ENCODE measurements at regions not wholly inside any gene's neighbourhood (a gene's known extent, or its start where the extent isn't known, plus 50 kb on each side); places are given as distances from the start of the nearest gene placed in this dataset.

- no peak for TF ChIP-seq CTCF (IDR thresholded peaks at IDR 0.05; ENCODE audit: insufficient read depth, low read length, poor library complexity, severe bottlenecking)
- no peak for TF ChIP-seq EZH2phosphoT487 (conservative IDR thresholded peaks at IDR 0.05; ENCODE audit: low read length)
These were observed 202.3 kb upstream of the SGCD start for GRCh38 chr5:156124708-156125107.

GRCh38 chr5:156125118-156125517, 201.8 kb upstream of the SGCD start:
- Histone ChIP-seq H3K79me2 (ENCODE audit: insufficient read depth, low read length) (no peaks in the 10 kb centered on the region), H2AFZ (ENCODE audit: low read depth, low read length, severe bottlenecking) (no peak overlapping the region), H3K9me3 (ENCODE audit: insufficient read depth, low read length) (no peaks in the 10 kb centered on the region), H3F3A (ENCODE audit: insufficient read depth) (no peaks in the 10 kb centered on the region), H3K27me3 (ENCODE audit: low read length) (no peaks in the 10 kb centered on the region), H3K36me3 (ENCODE audit: low read length) (no peaks in the 10 kb centered on the region), H3K9me2 (replicated peaks; ENCODE audit: insufficient read depth, low read length) (no peaks in the 10 kb centered on the region), H3K27ac (ENCODE audit: low read depth, low read length) (no peak overlapping the region), H3K4me3 (ENCODE audit: insufficient read depth, low read length, poor library complexity, severe bottlenecking) (no peak overlapping the region), H3K4me2 (ENCODE audit: low read depth, low read length, poor library complexity, severe bottlenecking) (no peak overlapping the region), H4K20me1 (ENCODE audit: low read depth, low read length) (no peaks in the 10 kb centered on the region), H3K9ac (ENCODE audit: low read length) (no peak overlapping the region)
- TF ChIP-seq CTCF (IDR thresholded peaks at IDR 0.05; ENCODE audit: insufficient read depth, low read length, poor library complexity, severe bottlenecking) (no peak), EZH2phosphoT487 (conservative IDR thresholded peaks at IDR 0.05; ENCODE audit: low read length) (no peak)

More at GRCh38 chr5:156124708-156125107, 202.3 kb upstream of the SGCD start:
- Histone ChIP-seq H3K4me2 (ENCODE audit: low read depth, low read length, poor library complexity, severe bottlenecking) (no peak overlapping the region), H3K79me2 (ENCODE audit: insufficient read depth, low read length) (no peaks in the 10 kb centered on the region), H2AFZ (ENCODE audit: low read depth, low read length, severe bottlenecking) (no peak overlapping the region), H3K9ac (ENCODE audit: low read length) (no peak overlapping the region), H3K27me3 (ENCODE audit: low read length) (no peaks in the 10 kb centered on the region), H4K20me1 (ENCODE audit: low read depth, low read length) (no peaks in the 10 kb centered on the region), H3K4me3 (ENCODE audit: insufficient read depth, low read length, poor library complexity, severe bottlenecking) (no peak overlapping the region), H3K9me2 (replicated peaks; ENCODE audit: insufficient read depth, low read length) (no peaks in the 10 kb centered on the region), H3K9me3 (ENCODE audit: insufficient read depth, low read length) (no peaks in the 10 kb centered on the region), H3K36me3 (ENCODE audit: low read length) (no peaks in the 10 kb centered on the region), H3F3A (ENCODE audit: insufficient read depth) (no peaks in the 10 kb centered on the region), H3K27ac (ENCODE audit: low read depth, low read length) (no peak overlapping the region)

GRCh38 chr5:156126716-156127115, 200.2 kb upstream of the SGCD start:
- no peaks in the 10 kb centered on the region for H3K27me3 ChIP-seq (ENCODE audit: low read length)
- no peak overlapping the region for H2AFZ ChIP-seq (ENCODE audit: low read depth, low read length, severe bottlenecking)
- no peaks in the 10 kb centered on the region for H3F3A ChIP-seq (ENCODE audit: insufficient read depth)
- H3K9me2 ChIP-seq (replicated peaks; ENCODE audit: insufficient read depth, low read length) = no peaks in the 10 kb centered on the region
- no peak for TF ChIP-seq EZH2phosphoT487 (conservative IDR thresholded peaks at IDR 0.05; ENCODE audit: low read length)
- TF ChIP-seq CTCF (IDR thresholded peaks at IDR 0.05; ENCODE audit: insufficient read depth, low read length, poor library complexity, severe bottlenecking) = no peak
- no peaks in the 10 kb centered on the region for H3K36me3 ChIP-seq (ENCODE audit: low read length)
- no peak overlapping the region for H3K4me2 ChIP-seq (ENCODE audit: low read depth, low read length, poor library complexity, severe bottlenecking)
- H3K9ac ChIP-seq (ENCODE audit: low read length) = no peak overlapping the region
- no peaks in the 10 kb centered on the region for H4K20me1 ChIP-seq (ENCODE audit: low read depth, low read length)
- H3K27ac ChIP-seq (ENCODE audit: low read depth, low read length) = no peak overlapping the region
- no peaks in the 10 kb centered on the region for H3K79me2 ChIP-seq (ENCODE audit: insufficient read depth, low read length)
- no peak overlapping the region for H3K4me3 ChIP-seq (ENCODE audit: insufficient read depth, low read length, poor library complexity, severe bottlenecking)
- H3K9me3 ChIP-seq (ENCODE audit: insufficient read depth, low read length) = no peaks in the 10 kb centered on the region
